Omental fat pad (tissue), 3 donors: ENCODE measurements at regions not wholly inside any gene's neighbourhood (a gene's known extent, or its start where the extent isn't known, plus 50 kb on each side); places are given as distances from the start of the nearest gene placed in this dataset.

Experiments
- ATAC-seq: fragments of 150-250 bp; one replicate; pipeline ENCODE4 v1.9.1; 2016; ENCODE audit warnings: mild to moderate bottlenecking, moderate library complexity; ENCODE audit not compliant: low FRiP score
- DNase-seq: peaks from one replicate; pipeline ENCODE4 v3.0.0-alpha.2; 2019; ENCODE audit warnings: low spot score
- CTCF ChIP-seq, 3 donors: fragments of 450-650 bp; IDR thresholded peaks; one replicate each; pipeline ENCODE4 v1.5.1; 2016 to 2017; ENCODE audit warnings: antibody characterized with exemption in 3 of 3, mild to moderate bottlenecking in 3 of 3, moderate library complexity in 2 of 3

- TF ChIP-seq CTCF (IDR thresholded peaks at IDR 0.05), result no peak
- ATAC-seq (no peak), DNase-seq (no peak)
These were observed 97.2 kb upstream of the TNFAIP3 start for GRCh38 chr6:137769797-137770362.

- ATAC-seq (no peak), DNase-seq (no peak)
- no peak for TF ChIP-seq CTCF (IDR thresholded peaks at IDR 0.05)
These were observed 94.4 kb upstream of the TNFAIP3 start for GRCh38 chr6:137772541-137773250.

GRCh38 chr6:137775227-137775626 lies 91.8 kb upstream of the TNFAIP3 start:
- DNase-seq (no peak), ATAC-seq (no peak)
- no peak for TF ChIP-seq CTCF (IDR thresholded peaks at IDR 0.05)

GRCh38 chr6:137775720-137776119 lies 91.3 kb upstream of the TNFAIP3 start:
- no peak for ATAC-seq
- TF ChIP-seq CTCF (IDR thresholded peaks at IDR 0.05), result no peak
- no peak for DNase-seq

- TF ChIP-seq CTCF (IDR thresholded peaks at IDR 0.05), result no peak
- DNase-seq (no peak), ATAC-seq (no peak)
These were observed 90.8 kb upstream of the TNFAIP3 start for GRCh38 chr6:137776256-137776655.

- no peak for ATAC-seq
- no peak for DNase-seq
- TF ChIP-seq CTCF (IDR thresholded peaks at IDR 0.05), result no peak
These were observed 90.0 kb upstream of the TNFAIP3 start for GRCh38 chr6:137776786-137777686.
